GM13977 (cell line): ENCODE measurements at regions not wholly inside any gene's neighbourhood (a gene's known extent, or its start where the extent isn't known, plus 50 kb on each side); places are given as distances from the start of the nearest gene placed in this dataset.
"Not testable (repeated sequence)": the region's sequence is repeated elsewhere in the genome, so short reads cannot be mapped to it uniquely, and the experiment has no call there.

ENCODE experiments used
- DNase-seq: peaks from one replicate; pipeline ENCODE4 v3.0.0; 2012; ENCODE audit warnings: low spot score
- CTCF ChIP-seq: IDR thresholded peaks from 2 replicates; pipeline ENCODE4 v1.5.1; 2012; ENCODE audit warnings: mild to moderate bottlenecking, control low read depth; ENCODE audit not compliant: insufficient read depth; ENCODE audit errors: extremely low read depth, missing control alignments
- in situ Hi-C: fragments of 300-500 bp; cut with MboI; formaldehyde crosslinking; loops from one replicate; pipeline ENCODE4 v1.12.0; 2022; ENCODE audit warnings: low sequenced_read_pairs, low pct_unique_long_range_greater_than_20kb, mixed read lengths, inconsistent platforms; ENCODE audit not compliant: unreplicated experiment

GRCh38 chr21:28580585-28580984 lies 412.1 kb downstream of the LTN1 start:
- no peak for TF ChIP-seq CTCF
- DNase-seq = no peak
- in situ Hi-C loops = no loop called here

- in situ Hi-C loops = no loop called here
- TF ChIP-seq CTCF = no peak
- no peak for DNase-seq
Observed at GRCh38 chr21:28579986-28580550, 412.6 kb downstream of the LTN1 start.

- TF ChIP-seq CTCF = no peak
- DNase-seq = no peak
- in situ Hi-C loops = no loop called here
Observed at GRCh38 chr21:28568692-28569091, 424.0 kb downstream of the LTN1 start.

GRCh38 chr21:28563933-28564332 lies 428.7 kb downstream of the LTN1 start:
- DNase-seq, in situ Hi-C loops: not testable (repeated sequence)

- in situ Hi-C loops = no loop called here
- TF ChIP-seq CTCF = no peak
- DNase-seq = no peak
Observed at GRCh38 chr21:28561772-28562171, 430.9 kb downstream of the LTN1 start.

GRCh38 chr21:28554660-28555475 lies 437.8 kb downstream of the LTN1 start:
- no peak for TF ChIP-seq CTCF
- in situ Hi-C loops = no loop called here
- DNase-seq = no peak

GRCh38 chr21:28550057-28550825 lies 442.4 kb downstream of the LTN1 start:
- in situ Hi-C loops = no loop called here
- DNase-seq = no peak
- TF ChIP-seq CTCF = no peak
